Stomach (tissue), 4 donors: ENCODE measurements at regions not wholly inside any gene's neighbourhood (a gene's known extent, or its start where the extent isn't known, plus 50 kb on each side); places are given as distances from the start of the nearest gene placed in this dataset.

ENCODE experiments used
- POLR2AphosphoS5 ChIP-seq, 3 donors: sonication (generic); formaldehyde crosslinking; IDR thresholded peaks; one replicate each; pipeline ENCODE4 v1.6.1; 2016; ENCODE audit warnings: antibody characterized with exemption in 3 of 3
- TF ChIP-seq, protein P1 (sequence below), 7 experiments: fragments of 450-650 bp in 4 of 7; fragments of 200-600 bp in 3 of 7; sonication (generic) in 3 of 7; IDR thresholded peaks; one replicate each; pipeline ENCODE4 v1.5.1; 2016 to 2019; ENCODE audit warnings: antibody characterized with exemption in 7 of 7, control low read depth in 2 of 7, mild to moderate bottlenecking in 1 of 7

GRCh38 chr18:38884050-38884449 is 1318.5 kb upstream of the CELF4 start:
- TF ChIP-seq, protein P1, sequence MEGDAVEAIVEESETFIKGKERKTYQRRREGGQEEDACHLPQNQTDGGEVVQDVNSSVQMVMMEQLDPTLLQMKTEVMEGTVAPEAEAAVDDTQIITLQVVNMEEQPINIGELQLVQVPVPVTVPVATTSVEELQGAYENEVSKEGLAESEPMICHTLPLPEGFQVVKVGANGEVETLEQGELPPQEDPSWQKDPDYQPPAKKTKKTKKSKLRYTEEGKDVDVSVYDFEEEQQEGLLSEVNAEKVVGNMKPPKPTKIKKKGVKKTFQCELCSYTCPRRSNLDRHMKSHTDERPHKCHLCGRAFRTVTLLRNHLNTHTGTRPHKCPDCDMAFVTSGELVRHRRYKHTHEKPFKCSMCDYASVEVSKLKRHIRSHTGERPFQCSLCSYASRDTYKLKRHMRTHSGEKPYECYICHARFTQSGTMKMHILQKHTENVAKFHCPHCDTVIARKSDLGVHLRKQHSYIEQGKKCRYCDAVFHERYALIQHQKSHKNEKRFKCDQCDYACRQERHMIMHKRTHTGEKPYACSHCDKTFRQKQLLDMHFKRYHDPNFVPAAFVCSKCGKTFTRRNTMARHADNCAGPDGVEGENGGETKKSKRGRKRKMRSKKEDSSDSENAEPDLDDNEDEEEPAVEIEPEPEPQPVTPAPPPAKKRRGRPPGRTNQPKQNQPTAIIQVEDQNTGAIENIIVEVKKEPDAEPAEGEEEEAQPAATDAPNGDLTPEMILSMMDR (IDR thresholded peaks at IDR 0.05): no peak
- TF ChIP-seq POLR2AphosphoS5 (IDR thresholded peaks at IDR 0.05): no peak
